HCT116 (cell line): ENCODE measurements at regions not wholly inside any gene's neighbourhood (a gene's known extent, or its start where the extent isn't known, plus 50 kb on each side); places are given as distances from the start of the nearest gene placed in this dataset.

Experiments
- POLR2A ChIP-seq: IDR thresholded peaks from 2 replicates; pipeline ENCODE4 v1.7.0; 2011; ENCODE audit warnings: borderline replicate concordance; ENCODE audit not compliant: insufficient read depth, insufficient read length; ENCODE audit errors: extremely low read depth
- SIN3A ChIP-seq: IDR thresholded peaks from 2 replicates; pipeline ENCODE4 v1.6.1; 2012; ENCODE audit warnings: low read depth
- TCF7L2 ChIP-seq: IDR thresholded peaks from 2 replicates; pipeline ENCODE4 v1.7.0; 2011; ENCODE audit warnings: borderline replicate concordance, inconsistent platforms; ENCODE audit not compliant: insufficient read depth, insufficient read length; ENCODE audit errors: extremely low read depth
- ZNF274 ChIP-seq: fragments of 200-500 bp; sonication (Bioruptor generic); IDR thresholded peaks from 2 replicates; pipeline ENCODE4 v1.6.1; 2014; ENCODE audit warnings: mild to moderate bottlenecking, low read depth, low read length, inconsistent platforms
- TF ChIP-seq, protein P1 (sequence below), 3 experiments: fragments of 200-600 bp in 1 of 3; sonication (generic) in 1 of 3; IDR thresholded peaks in 2 of 3; conservative IDR thresholded peaks in 1 of 3; 2 replicates each; pipeline ENCODE4 v1.5.1; 2012 to 2017; ENCODE audit warnings: low read depth in 2 of 3, low read length in 2 of 3, antibody characterized with exemption in 1 of 3, borderline replicate concordance in 1 of 3, control low read depth in 1 of 3, mild to moderate bottlenecking in 1 of 3, mixed read lengths in 1 of 3, mixed run types in 1 of 3, moderate library complexity in 1 of 3; ENCODE audit not compliant: insufficient read depth in 1 of 3
- TF ChIP-seq, protein P2 (sequence below): IDR thresholded peaks from 2 replicates; pipeline ENCODE4 v1.6.1; 2011; ENCODE audit warnings: mild to moderate bottlenecking, low read length, moderate library complexity; ENCODE audit not compliant: insufficient replicate concordance; ENCODE audit errors: extremely low read depth

DNA sequence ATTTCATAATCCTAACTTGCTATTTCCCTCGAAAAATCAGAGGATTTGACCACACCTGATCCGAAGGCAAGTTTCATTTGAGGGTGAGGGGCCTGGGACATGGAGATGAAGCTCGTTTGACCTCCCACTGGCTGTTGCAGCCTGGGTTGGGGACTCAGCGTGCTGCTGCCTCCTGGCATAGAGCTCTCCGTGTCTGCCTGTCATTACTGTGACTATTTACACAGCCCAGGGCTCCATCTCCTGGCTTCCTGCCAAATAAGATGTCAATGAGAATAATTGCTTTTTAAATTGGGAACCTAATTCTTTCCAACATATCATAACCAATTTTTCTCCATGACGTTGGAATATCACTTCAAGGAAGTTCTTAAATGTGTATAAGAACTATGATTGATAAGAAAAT lies 139.3 kb upstream of the COBL start:
- TF ChIP-seq, protein P1, sequence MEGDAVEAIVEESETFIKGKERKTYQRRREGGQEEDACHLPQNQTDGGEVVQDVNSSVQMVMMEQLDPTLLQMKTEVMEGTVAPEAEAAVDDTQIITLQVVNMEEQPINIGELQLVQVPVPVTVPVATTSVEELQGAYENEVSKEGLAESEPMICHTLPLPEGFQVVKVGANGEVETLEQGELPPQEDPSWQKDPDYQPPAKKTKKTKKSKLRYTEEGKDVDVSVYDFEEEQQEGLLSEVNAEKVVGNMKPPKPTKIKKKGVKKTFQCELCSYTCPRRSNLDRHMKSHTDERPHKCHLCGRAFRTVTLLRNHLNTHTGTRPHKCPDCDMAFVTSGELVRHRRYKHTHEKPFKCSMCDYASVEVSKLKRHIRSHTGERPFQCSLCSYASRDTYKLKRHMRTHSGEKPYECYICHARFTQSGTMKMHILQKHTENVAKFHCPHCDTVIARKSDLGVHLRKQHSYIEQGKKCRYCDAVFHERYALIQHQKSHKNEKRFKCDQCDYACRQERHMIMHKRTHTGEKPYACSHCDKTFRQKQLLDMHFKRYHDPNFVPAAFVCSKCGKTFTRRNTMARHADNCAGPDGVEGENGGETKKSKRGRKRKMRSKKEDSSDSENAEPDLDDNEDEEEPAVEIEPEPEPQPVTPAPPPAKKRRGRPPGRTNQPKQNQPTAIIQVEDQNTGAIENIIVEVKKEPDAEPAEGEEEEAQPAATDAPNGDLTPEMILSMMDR (IDR thresholded peaks at IDR 0.05 in 2 of 3, conservative IDR thresholded peaks at IDR 0.05 in 1 of 3; ENCODE audit: borderline replicate concordance in 1 of 3, insufficient read depth in 1 of 3, low read depth in 2 of 3, low read length in 2 of 3), result no peak
- TF ChIP-seq POLR2A, result no peak
- TF ChIP-seq TCF7L2, result no peak
- TF ChIP-seq, protein P2, sequence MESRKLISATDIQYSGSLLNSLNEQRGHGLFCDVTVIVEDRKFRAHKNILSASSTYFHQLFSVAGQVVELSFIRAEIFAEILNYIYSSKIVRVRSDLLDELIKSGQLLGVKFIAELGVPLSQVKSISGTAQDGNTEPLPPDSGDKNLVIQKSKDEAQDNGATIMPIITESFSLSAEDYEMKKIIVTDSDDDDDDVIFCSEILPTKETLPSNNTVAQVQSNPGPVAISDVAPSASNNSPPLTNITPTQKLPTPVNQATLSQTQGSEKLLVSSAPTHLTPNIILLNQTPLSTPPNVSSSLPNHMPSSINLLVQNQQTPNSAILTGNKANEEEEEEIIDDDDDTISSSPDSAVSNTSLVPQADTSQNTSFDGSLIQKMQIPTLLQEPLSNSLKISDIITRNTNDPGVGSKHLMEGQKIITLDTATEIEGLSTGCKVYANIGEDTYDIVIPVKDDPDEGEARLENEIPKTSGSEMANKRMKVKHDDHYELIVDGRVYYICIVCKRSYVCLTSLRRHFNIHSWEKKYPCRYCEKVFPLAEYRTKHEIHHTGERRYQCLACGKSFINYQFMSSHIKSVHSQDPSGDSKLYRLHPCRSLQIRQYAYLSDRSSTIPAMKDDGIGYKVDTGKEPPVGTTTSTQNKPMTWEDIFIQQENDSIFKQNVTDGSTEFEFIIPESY, result no peak
- no peak for TF ChIP-seq SIN3A
- TF ChIP-seq ZNF274, result no peak
